ENCODE measurements at regions not wholly inside any gene's neighbourhood (a gene's known extent, or its start where the extent isn't known, plus 50 kb on each side); places are given as distances from the start of the nearest gene placed in this dataset.
A peak's percentile ranks its signal among the peaks of the same experiment; 100 is the strongest.
"Not testable (repeated sequence)": the region's sequence is repeated elsewhere in the genome, so short reads cannot be mapped to it uniquely, and the experiment has no call there.

DNA sequence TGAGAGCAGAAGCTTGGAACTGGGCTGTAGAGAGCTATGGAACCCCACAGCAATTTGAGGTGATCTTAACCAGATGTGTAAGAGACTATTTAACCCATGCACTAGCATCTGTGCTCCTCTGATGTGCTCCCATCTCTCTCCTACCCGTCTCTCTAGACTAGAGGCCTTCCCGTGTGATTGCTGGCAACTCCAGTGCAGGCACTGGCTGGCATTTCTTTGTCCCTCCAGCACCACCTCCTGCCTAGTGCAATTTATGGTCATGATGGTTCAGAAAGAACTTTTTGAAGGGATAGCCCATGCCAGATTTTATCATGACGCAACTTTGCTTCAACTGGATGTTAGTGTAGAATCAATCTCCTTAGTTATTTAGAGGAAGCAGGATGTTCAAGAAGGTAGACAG, 193.0 kb downstream of the BCL2L11 start:
- intact Hi-C loops (cut with micrococcal nuclease; ENCODE audit: unreplicated experiment); BruUV-seq (replicated peaks); H3K36me3 Mint-ChIP-seq (ENCODE audit: insufficient read depth, unreplicated experiment); CTCF ChIA-PET; H3K27ac Mint-ChIP-seq (ENCODE audit: unreplicated experiment); H3K4me3 Mint-ChIP-seq (ENCODE audit: low read depth, unreplicated experiment); H3K4me1 Mint-ChIP-seq (ENCODE audit: low read depth, unreplicated experiment); H3K27me3 Mint-ChIP-seq (ENCODE audit: unreplicated experiment); DNase-seq; H3K9me3 Mint-ChIP-seq (ENCODE audit: low read depth, unreplicated experiment): not testable (repeated sequence)

DNA sequence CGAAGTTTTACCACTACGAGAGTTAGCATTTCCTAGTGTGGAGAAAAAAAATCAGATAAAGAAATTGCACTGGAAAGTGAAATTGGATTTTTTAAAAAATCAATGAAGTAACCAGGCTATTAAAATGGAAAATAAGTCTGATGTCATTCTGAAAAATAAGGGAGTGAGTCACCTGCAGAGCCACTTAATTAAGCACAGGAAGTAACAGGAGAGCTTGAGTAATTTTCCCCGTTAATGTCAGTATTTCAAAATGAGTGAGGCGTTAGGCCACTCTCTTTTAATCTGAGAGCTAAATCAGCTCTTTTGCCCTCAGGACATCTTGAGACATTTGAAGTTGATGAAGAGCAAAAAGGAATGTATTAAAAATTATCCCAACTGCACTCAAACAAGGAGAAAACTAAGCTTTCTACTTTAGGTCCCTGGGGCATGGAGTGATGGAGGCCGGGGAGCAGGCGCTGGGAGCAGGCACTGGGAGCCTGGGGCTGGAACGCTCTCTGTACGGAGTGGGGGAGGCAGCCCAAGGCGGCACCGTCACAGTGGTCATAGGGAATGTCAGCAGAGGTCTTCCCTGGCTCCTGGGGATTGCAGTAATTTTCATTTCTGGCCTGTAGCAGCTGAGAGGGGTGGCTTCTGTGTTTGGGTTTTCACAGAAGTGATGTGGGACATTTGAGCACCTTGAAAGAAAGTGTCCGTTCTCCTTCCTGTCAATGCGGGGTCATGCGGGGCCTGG, 194.6 kb downstream of the BCL2L11 start:
- H3K9me3 Mint-ChIP-seq (ENCODE audit: low read depth, unreplicated experiment); DNase-seq; CTCF ChIA-PET; H3K4me3 Mint-ChIP-seq (ENCODE audit: low read depth, unreplicated experiment); H3K27ac Mint-ChIP-seq (ENCODE audit: unreplicated experiment); BruUV-seq (replicated peaks); H3K4me1 Mint-ChIP-seq (ENCODE audit: low read depth, unreplicated experiment); intact Hi-C loops (cut with micrococcal nuclease; ENCODE audit: unreplicated experiment); H3K27me3 Mint-ChIP-seq (ENCODE audit: unreplicated experiment); H3K36me3 Mint-ChIP-seq (ENCODE audit: insufficient read depth, unreplicated experiment): not testable (repeated sequence)

DNA sequence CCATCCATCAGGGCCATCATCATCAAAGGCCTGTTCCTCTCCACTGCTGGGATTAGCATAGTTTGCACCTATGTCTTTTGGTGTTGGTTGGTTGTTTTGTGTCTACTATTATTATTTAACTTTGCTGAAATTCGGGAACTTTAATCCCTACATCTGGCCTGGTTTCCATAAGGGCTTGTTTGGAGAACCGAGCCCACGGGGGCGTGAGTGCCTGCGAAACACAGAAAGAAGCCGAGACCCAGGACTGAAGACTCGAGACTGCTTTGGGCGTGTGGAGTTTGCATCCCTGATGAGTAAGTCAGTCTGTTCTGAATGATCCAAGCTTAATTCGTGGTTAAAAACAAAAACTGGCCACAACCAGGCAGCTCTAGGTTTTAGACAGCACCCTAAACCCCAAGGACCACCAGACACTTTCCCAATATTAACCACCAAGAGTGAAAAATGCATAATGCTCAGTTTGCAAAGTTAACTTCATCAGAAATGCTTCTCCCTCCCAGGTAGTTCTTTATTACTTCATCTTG, 195.6 kb downstream of the BCL2L11 start:
- CTCF ChIA-PET; H3K27me3 Mint-ChIP-seq (ENCODE audit: unreplicated experiment); DNase-seq; H3K4me3 Mint-ChIP-seq (ENCODE audit: low read depth, unreplicated experiment); H3K36me3 Mint-ChIP-seq (ENCODE audit: insufficient read depth, unreplicated experiment); H3K4me1 Mint-ChIP-seq (ENCODE audit: low read depth, unreplicated experiment); H3K27ac Mint-ChIP-seq (ENCODE audit: unreplicated experiment); BruUV-seq (replicated peaks); intact Hi-C loops (cut with micrococcal nuclease; ENCODE audit: unreplicated experiment); H3K9me3 Mint-ChIP-seq (ENCODE audit: low read depth, unreplicated experiment): not testable (repeated sequence)

DNA sequence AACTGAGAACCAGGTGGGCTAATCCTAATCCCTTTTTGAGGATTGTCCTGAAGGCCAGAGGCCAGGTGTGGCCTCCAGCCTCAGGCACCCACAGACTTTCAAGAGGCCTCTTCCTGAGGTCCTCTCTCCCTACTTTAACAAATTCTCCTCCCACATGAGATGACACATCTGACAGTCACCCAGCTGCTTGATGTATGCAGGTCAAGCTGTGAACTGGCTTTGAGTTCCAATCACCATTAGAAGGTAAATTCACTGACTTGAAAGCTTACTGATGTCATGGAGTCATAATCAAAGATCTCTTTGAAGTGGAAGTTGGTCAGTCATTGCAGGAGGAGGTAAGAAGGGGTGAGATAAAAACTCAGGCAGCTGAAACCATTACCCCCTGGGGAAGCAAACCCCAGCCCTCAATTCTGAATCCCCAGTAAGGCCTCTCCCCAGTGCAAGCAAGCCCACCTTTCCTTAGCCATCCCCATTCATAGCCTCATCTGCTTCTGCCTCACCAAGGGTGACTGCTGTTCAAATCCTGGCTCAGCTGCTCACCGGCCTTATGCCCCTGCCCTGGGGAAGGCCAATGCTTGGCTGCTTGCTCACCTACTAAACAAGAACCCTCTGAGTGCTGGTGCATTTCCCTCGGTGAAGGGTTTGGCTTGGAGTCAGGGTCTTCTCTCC, 196.3 kb downstream of the BCL2L11 start:
- CTCF ChIA-PET; H3K27ac Mint-ChIP-seq (ENCODE audit: unreplicated experiment); H3K4me1 Mint-ChIP-seq (ENCODE audit: low read depth, unreplicated experiment); H3K4me3 Mint-ChIP-seq (ENCODE audit: low read depth, unreplicated experiment); H3K36me3 Mint-ChIP-seq (ENCODE audit: insufficient read depth, unreplicated experiment); DNase-seq; BruUV-seq (replicated peaks); H3K27me3 Mint-ChIP-seq (ENCODE audit: unreplicated experiment); intact Hi-C loops (cut with micrococcal nuclease; ENCODE audit: unreplicated experiment); H3K9me3 Mint-ChIP-seq (ENCODE audit: low read depth, unreplicated experiment): not testable (repeated sequence)

DNA sequence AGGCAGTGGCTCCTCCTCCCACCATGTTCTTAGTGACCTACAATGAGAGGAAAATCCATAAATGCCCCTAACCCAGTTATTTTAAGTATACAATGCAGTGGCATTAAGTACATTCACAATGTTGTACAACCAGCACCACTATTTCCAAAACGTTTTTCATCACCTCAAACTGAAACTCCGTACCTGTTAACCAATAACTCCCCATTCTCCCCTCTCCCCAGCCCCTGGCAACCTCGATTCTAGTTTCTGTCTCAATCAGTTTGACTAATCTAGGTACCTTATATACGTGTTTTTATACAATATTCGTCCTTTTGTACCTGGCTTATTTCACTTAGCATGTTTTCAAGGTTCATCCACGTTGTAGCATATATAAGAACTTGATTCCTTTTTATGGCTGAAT, 198.8 kb downstream of the BCL2L11 start:
- not testable (repeated sequence) for H3K27ac Mint-ChIP-seq (ENCODE audit: unreplicated experiment); BruUV-seq (replicated peaks)

DNA sequence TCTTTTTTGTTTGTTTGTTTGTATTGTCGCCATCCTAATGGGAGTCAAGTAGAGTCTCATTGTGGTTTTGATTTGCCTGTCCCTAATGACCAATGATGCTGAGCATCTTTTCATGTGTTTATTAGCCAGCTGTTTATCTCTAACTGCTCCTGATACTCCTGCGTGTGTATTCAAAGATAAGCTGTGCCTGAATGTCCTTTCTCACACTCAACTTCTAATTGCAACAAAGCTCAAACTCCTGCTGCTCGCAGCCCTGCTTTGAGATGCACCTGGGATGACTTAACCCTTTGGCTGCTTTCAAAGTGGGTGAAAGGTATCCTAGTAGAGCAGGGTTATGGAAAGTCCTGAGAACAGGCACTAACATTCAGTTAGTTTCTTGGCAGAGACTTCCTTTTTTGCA, 199.6 kb downstream of the BCL2L11 start:
- H3K27me3 Mint-ChIP-seq (ENCODE audit: unreplicated experiment); H3K4me3 Mint-ChIP-seq (ENCODE audit: low read depth, unreplicated experiment); H3K9me3 Mint-ChIP-seq (ENCODE audit: low read depth, unreplicated experiment); BruUV-seq (replicated peaks); H3K36me3 Mint-ChIP-seq (ENCODE audit: insufficient read depth, unreplicated experiment); CTCF ChIA-PET; DNase-seq; H3K4me1 Mint-ChIP-seq (ENCODE audit: low read depth, unreplicated experiment); intact Hi-C loops (cut with micrococcal nuclease; ENCODE audit: unreplicated experiment): not testable (repeated sequence)
- peak overlapping the region; percentile 52 for H3K27ac Mint-ChIP-seq (ENCODE audit: unreplicated experiment)

More for the DNA sequence above, 198.8 kb downstream of the BCL2L11 start:
- H3K4me3 Mint-ChIP-seq (ENCODE audit: low read depth, unreplicated experiment); CTCF ChIA-PET; H3K27me3 Mint-ChIP-seq (ENCODE audit: unreplicated experiment); H3K9me3 Mint-ChIP-seq (ENCODE audit: low read depth, unreplicated experiment); H3K36me3 Mint-ChIP-seq (ENCODE audit: insufficient read depth, unreplicated experiment); intact Hi-C loops (cut with micrococcal nuclease; ENCODE audit: unreplicated experiment); DNase-seq; H3K4me1 Mint-ChIP-seq (ENCODE audit: low read depth, unreplicated experiment): not testable (repeated sequence)

DNA sequence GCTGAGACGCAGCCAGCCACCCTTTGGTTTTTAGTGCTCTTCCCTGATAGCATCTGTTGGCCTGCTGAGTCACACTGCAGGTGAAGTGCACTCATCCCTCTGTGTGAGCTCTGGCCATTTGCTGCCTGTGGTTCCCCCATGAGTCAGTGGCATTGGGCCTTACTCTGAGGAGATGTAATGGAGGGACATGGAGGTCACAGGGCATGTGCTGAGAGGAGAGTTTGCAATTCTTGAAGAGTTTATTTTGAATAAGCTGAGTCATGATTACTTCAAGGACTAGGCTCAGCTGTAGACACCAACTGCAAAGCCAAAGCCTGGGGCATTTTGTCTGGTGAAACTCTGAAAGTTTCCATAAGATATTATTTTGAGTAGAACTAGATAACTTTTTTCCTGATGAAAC, 200.3 kb downstream of the BCL2L11 start:
- H3K36me3 Mint-ChIP-seq (ENCODE audit: insufficient read depth, unreplicated experiment); H3K9me3 Mint-ChIP-seq (ENCODE audit: low read depth, unreplicated experiment); intact Hi-C loops (cut with micrococcal nuclease; ENCODE audit: unreplicated experiment); DNase-seq; CTCF ChIA-PET; BruUV-seq (replicated peaks); H3K27me3 Mint-ChIP-seq (ENCODE audit: unreplicated experiment); H3K4me3 Mint-ChIP-seq (ENCODE audit: low read depth, unreplicated experiment); H3K27ac Mint-ChIP-seq (ENCODE audit: unreplicated experiment); H3K4me1 Mint-ChIP-seq (ENCODE audit: low read depth, unreplicated experiment): not testable (repeated sequence)

DNA sequence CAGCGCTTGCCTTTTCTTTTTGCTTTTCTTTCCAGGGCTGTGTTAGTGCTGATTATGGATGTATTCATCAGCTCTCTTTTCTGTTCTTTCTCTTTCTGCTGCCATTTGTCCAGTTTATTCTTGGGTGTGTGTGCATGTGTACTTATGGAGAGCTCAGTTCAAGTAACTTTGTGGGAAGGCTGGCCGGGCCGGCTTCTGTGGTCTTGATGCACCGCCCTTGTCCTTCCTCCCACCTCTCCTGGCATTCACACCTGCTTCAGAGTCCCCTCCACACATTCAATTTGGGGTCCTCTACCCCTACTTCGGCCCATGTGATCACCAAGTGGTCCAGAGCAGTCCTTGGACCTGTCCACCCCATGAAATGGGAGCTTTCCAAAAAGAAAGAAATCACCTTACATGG, 202.7 kb downstream of the BCL2L11 start:
- intact Hi-C loops (cut with micrococcal nuclease; ENCODE audit: unreplicated experiment); H3K36me3 Mint-ChIP-seq (ENCODE audit: insufficient read depth, unreplicated experiment); BruUV-seq (replicated peaks); H3K4me3 Mint-ChIP-seq (ENCODE audit: low read depth, unreplicated experiment); H3K9me3 Mint-ChIP-seq (ENCODE audit: low read depth, unreplicated experiment); H3K4me1 Mint-ChIP-seq (ENCODE audit: low read depth, unreplicated experiment); CTCF ChIA-PET; DNase-seq; H3K27ac Mint-ChIP-seq (ENCODE audit: unreplicated experiment); H3K27me3 Mint-ChIP-seq (ENCODE audit: unreplicated experiment): not testable (repeated sequence)

DNA sequence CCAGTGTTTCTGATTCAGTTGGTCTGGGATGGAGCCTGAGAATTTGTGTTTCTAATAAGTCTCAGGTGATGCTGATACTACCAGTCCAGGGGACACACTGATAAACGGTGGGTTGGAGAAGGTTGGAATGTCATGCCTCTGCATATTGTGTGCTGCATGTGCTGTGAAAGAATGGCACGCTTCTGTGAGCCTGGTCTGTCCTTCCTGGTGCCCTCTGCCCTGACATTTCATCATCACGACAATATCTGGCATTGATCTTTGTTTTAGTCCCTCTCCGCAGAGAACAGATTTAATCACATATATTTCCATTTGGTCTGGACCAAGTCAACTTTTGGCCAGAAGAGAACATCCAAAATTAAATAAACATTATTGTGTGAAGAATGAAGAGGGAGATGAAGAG, 207.0 kb downstream of the BCL2L11 start:
- intact Hi-C loops (cut with micrococcal nuclease; ENCODE audit: unreplicated experiment); H3K9me3 Mint-ChIP-seq (ENCODE audit: low read depth, unreplicated experiment); H3K4me1 Mint-ChIP-seq (ENCODE audit: low read depth, unreplicated experiment); H3K4me3 Mint-ChIP-seq (ENCODE audit: low read depth, unreplicated experiment); BruUV-seq (replicated peaks); H3K36me3 Mint-ChIP-seq (ENCODE audit: insufficient read depth, unreplicated experiment); H3K27ac Mint-ChIP-seq (ENCODE audit: unreplicated experiment); CTCF ChIA-PET; DNase-seq; H3K27me3 Mint-ChIP-seq (ENCODE audit: unreplicated experiment): not testable (repeated sequence)

DNA sequence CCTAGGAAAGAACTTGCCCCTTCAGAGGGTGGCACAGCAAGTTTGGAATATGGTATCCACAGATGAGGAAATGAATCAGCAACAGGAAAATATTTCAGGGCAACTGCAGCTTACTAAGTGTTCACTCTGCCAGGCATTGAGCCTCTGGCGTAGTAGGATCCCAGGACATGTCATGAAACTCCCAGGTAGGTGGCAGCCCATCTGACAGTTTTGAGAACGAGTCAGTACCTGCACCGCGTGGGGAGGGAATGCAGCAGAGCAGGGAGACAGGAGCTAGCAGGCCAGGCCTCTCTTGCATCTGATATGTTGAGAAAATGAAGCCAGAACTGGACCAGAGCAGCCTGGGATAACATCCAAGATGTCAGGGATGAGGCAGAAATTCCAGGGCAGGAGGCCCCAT, 208.6 kb downstream of the BCL2L11 start:
- H3K27ac Mint-ChIP-seq (ENCODE audit: unreplicated experiment); H3K4me3 Mint-ChIP-seq (ENCODE audit: low read depth, unreplicated experiment); BruUV-seq (replicated peaks); CTCF ChIA-PET; intact Hi-C loops (cut with micrococcal nuclease; ENCODE audit: unreplicated experiment); DNase-seq; H3K9me3 Mint-ChIP-seq (ENCODE audit: low read depth, unreplicated experiment); H3K36me3 Mint-ChIP-seq (ENCODE audit: insufficient read depth, unreplicated experiment); H3K27me3 Mint-ChIP-seq (ENCODE audit: unreplicated experiment); H3K4me1 Mint-ChIP-seq (ENCODE audit: low read depth, unreplicated experiment): not testable (repeated sequence)
